ENCODE measurements at regions not wholly inside any gene's neighbourhood (a gene's known extent, or its start where the extent isn't known, plus 50 kb on each side); places are given as distances from the start of the nearest gene placed in this dataset.
"Not testable (repeated sequence)": the region's sequence is repeated elsewhere in the genome, so short reads cannot be mapped to it uniquely, and the experiment has no call there.

DNA sequence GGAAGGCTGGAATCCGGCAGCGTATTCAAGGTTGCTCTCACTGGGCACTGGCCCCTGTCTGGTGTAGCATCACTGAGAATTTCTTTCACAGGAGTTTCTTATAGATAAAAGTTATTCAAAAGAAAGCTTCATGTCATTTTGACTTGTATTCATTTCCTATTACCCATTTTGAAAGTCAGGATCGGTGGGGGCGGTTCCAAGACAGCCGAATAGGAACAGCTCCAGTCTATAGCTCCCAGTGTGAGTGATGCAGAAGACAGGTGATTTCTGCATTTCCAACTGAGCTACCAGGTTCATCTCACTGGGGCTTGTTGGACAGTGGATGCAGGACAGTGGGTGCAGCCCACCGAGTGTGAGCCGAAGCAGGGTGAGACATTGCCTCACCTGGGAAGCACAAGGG lies 51.5 kb upstream of the CDC42EP3 start:
- H3K36me3 ChIP-seq (ENCODE audit: insufficient read depth); DNase-seq (ENCODE audit: extremely low spot score); H3K4me3 ChIP-seq (ENCODE audit: low read depth, low read length); H3K4me1 ChIP-seq (ENCODE audit: insufficient read depth); H3K27ac ChIP-seq (ENCODE audit: low read depth): not testable (repeated sequence)
- 98% methylated on average over 7 of the region's 7 CpGs for WGBS

DNA sequence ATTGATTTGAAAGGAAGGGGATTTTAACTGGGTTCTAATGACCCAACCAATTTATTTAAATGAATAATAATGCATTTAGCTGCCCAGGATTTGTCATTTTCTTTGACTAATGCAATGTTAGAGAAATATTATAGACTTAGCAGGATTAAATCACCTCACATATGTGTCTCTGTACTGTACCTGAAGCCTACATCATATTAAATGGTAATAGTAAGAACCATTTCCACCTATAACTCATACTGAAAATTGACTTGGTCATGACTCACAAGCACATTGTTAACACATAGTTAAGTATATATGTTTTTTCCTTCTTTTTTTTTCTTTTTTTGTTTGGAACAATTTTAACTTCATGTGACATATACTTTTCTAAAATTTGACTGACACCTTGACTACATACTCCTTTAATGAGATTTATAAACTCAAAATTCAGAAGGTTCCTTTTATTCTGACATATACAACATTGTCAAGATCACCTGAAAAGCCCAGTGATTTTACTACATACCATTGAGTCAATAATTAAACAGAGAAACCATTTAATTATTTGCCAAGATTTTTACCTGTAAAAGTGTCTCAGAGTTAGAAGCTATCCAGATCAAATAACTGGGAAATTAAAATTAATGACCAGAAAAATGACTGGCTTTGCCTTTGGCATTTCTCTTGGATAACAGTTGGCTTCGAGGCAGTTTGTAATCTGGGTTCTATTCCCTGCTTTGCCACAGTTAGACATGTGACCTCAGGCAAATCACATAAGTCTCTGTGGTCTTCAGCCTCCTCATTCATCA lies 58.8 kb upstream of the CDC42EP3 start:
- DNase-seq (ENCODE audit: extremely low spot score) = no peak
- WGBS = 72% methylated on average over 1 of the region's 1 CpG
- no peak overlapping the region for H3K4me3 ChIP-seq (ENCODE audit: low read depth, low read length)
- H3K27ac ChIP-seq (ENCODE audit: low read depth) = no peak overlapping the region
- H3K4me1 ChIP-seq (ENCODE audit: insufficient read depth) = no peaks in the 10 kb centered on the region
- H3K36me3 ChIP-seq (ENCODE audit: insufficient read depth) = no peaks in the 10 kb centered on the region

DNA sequence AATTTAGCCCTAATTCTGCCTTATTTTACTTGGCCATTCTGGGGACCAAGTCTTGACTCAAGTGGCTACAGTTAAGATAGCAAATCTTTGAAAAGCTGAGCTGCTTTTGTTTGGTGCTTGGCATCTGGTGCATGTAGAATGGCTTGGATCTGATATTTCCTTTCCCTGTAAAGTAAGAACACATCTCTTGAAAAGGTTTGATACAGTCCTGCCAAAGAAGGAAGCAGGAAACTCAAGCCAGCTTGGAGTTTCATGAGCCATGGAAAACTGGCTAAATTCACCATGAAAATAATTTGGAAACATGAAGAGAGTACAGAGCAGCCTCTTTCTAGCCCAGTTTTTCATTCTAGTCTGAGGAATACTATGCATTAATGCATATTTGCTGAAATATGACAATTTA lies 61.0 kb upstream of the CDC42EP3 start:
- H3K27ac ChIP-seq (ENCODE audit: low read depth) = not testable (repeated sequence)

DNA sequence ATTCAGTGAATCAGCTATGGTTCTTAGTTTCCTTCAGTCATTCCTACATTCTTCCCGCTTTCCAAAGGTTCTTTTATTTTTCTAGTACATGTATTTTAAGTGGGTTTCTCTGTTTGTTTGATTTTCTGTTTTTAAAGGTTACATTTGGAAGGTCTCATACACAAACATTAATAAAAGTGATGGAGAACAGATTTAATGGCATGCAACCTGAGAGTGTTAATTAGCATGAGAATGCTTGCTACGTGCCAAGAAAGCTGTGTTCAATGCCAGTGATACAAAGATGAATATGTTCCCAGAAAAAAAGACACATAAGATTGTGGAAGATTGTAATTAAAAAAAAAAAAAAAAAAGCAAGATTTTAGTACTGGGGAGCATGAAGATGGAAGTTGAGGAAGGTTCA lies 61.8 kb upstream of the CDC42EP3 start:
- Histone ChIP-seq H3K36me3 (ENCODE audit: insufficient read depth) (no peaks in the 10 kb centered on the region), H3K27ac (ENCODE audit: low read depth) (no peak overlapping the region), H3K4me1 (ENCODE audit: insufficient read depth) (no peaks in the 10 kb centered on the region), H3K4me3 (ENCODE audit: low read depth, low read length) (no peak overlapping the region)
- peak; percentile 23 for DNase-seq (ENCODE audit: extremely low spot score)
- 70% methylated on average over 2 of the region's 2 CpGs for WGBS

More for the DNA sequence above, 61.0 kb upstream of the CDC42EP3 start:
- DNase-seq (ENCODE audit: extremely low spot score); H3K4me1 ChIP-seq (ENCODE audit: insufficient read depth); H3K36me3 ChIP-seq (ENCODE audit: insufficient read depth); H3K4me3 ChIP-seq (ENCODE audit: low read depth, low read length): not testable (repeated sequence)

DNA sequence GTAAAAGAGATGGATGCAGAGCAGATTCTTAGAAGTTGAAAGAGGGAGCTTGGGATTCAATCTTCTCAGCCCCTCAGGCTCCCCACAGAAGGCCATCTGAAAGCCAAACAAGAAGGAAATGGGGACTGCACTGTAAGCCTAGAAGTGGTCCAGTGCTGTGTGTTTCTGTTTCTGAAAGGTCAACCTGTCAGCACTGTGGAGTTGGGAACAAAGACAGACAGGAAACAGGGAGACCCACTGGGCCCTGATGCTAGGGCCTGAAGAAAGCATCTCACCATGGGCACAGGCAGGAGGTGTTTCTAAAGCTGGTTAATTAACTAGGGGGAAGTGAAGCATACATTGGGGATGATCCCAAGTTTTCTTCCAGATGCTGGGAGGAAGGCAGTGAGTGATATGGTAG lies 62.5 kb upstream of the CDC42EP3 start:
- H3K4me1 ChIP-seq (ENCODE audit: insufficient read depth); H3K27ac ChIP-seq (ENCODE audit: low read depth); H3K4me3 ChIP-seq (ENCODE audit: low read depth, low read length); DNase-seq (ENCODE audit: extremely low spot score); H3K36me3 ChIP-seq (ENCODE audit: insufficient read depth): not testable (repeated sequence)

DNA sequence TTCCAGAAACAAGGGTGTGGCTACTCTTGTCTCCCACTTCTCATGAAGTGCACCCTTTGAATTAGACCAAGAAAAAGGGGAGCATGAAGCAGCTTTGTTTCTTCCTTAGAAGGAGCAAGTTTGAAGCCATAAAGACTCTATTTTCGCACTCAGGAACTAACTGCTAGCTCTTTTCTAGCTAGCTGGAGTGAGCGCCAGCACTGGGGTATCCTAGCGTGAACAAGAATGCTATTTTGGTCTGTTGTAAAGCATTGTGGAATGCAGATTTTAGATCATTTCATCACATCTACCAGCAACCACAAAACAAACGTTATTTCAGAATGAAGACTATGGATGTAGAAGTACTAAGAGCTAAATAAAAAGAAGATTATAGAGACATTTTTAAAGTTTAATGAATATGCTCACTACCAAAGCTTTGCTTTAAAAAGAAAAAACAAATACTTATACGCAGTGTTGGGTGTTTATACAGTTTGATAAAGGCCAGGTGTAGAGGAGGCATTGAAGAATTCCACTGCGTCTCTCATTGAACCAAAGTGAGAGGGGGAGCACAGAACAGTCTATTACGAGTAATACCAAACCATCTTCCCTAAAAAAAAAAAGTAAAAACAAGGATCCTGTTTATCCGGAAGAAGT lies 63.6 kb upstream of the CDC42EP3 start:
- H3K4me3 ChIP-seq (ENCODE audit: low read depth, low read length); DNase-seq (ENCODE audit: extremely low spot score); H3K36me3 ChIP-seq (ENCODE audit: insufficient read depth); H3K27ac ChIP-seq (ENCODE audit: low read depth); H3K4me1 ChIP-seq (ENCODE audit: insufficient read depth): not testable (repeated sequence)
- 34% methylated on average over 8 of the region's 8 CpGs for WGBS

DNA sequence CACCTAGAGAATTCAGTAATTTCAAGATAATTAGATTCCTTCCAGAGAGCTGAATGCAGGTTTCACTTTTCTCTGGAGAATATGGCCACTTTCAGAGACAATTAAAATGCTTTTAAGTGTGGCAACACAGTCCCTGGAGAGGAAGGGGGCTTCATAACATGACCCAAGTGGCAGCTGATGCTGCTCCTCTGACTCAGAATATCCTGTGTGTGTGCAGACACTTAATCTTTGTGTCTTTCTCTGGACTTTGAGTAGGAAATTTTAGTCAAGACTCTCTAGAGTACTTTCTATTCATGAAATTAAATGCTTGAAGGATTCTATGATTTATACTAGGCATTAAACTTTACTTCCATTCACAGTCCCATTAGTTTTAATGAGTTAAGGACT lies 64.1 kb upstream of the CDC42EP3 start:
- DNase-seq (ENCODE audit: extremely low spot score); H3K4me3 ChIP-seq (ENCODE audit: low read depth, low read length); H3K27ac ChIP-seq (ENCODE audit: low read depth); H3K4me1 ChIP-seq (ENCODE audit: insufficient read depth); H3K36me3 ChIP-seq (ENCODE audit: insufficient read depth): not testable (repeated sequence)

DNA sequence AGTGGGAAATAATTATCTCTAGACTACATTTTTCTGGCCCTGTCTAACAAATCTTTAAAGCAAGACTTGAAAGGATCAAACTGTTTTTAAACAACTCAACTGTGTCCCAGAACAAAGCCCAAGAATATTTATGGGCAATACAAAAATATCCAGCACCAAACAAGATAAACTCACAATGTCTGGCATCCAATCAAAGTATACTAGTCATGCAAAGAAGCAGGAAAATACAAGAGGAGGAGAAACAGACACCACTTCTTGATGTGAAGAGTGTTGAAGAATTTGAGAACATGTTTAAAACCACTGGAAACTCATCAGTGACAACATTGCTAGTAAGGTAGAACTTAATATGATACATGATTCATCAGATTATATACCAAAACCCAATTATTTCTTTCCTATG lies 66.1 kb upstream of the CDC42EP3 start:
- Histone ChIP-seq H3K4me1 (ENCODE audit: insufficient read depth) (no peaks in the 10 kb centered on the region), H3K36me3 (ENCODE audit: insufficient read depth) (no peaks in the 10 kb centered on the region), H3K27ac (ENCODE audit: low read depth) (no peak overlapping the region), H3K4me3 (ENCODE audit: low read depth, low read length) (no peak overlapping the region)
- no peak for DNase-seq (ENCODE audit: extremely low spot score)

DNA sequence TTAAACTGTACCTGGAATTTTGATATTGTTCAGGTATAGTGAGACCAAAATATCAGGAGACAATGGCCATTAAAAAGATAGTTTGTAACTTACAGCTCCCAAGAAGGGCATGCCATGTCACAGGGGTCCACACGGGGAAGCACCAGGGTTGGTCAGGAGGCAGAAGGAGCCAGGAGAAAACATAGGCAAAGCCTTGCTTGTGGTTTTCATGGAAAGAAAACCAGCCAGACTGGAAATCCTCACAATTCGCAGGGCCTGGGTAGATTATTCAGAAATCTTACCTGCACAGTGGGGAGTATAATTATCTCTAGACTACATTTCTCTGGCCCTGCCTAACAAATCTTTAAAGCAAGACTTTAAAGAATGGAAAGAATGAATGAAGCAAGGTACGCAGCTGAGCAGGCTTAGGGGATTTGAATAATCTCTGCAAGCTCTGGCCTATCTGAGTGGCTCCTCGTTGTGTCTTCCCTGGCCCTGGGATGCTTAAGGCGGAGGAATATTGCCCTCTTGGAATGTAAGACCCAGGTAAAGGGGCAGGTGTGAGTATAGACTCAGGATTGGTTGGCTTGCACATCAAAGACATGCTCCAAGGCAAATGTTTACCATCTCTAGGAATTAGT lies 66.9 kb upstream of the CDC42EP3 start:
- Histone ChIP-seq H3K4me1 (ENCODE audit: insufficient read depth) (no peaks in the 10 kb centered on the region), H3K4me3 (ENCODE audit: low read depth, low read length) (no peak overlapping the region), H3K36me3 (ENCODE audit: insufficient read depth) (no peaks in the 10 kb centered on the region), H3K27ac (ENCODE audit: low read depth) (no peak overlapping the region)
- DNase-seq (ENCODE audit: extremely low spot score) = no peak
- 84% methylated on average over 5 of the region's 5 CpGs for WGBS

DNA sequence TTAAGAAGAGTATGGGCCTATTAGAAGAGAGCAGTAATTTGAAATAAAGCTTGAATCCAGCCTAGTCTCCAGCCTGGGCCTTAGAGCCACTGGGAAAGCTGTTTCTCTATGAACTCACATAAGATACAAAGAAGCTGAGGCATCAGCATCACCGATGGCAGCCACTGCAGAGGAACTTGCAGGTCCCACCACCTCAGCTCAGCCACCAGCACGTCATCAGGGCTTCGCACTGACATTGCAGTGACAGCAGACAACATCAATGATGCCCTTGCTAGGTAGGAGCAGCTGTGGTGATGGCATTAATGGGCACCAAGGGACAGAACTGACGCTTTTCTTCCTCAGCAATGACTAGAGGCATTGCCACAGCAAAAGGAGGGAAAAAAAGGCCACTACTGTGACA lies 67.7 kb upstream of the CDC42EP3 start:
- Histone ChIP-seq H3K27ac (ENCODE audit: low read depth) (no peak overlapping the region), H3K4me1 (ENCODE audit: insufficient read depth) (no peaks in the 10 kb centered on the region), H3K36me3 (ENCODE audit: insufficient read depth) (no peaks in the 10 kb centered on the region), H3K4me3 (ENCODE audit: low read depth, low read length) (no peak overlapping the region)
- WGBS = 99% methylated on average over 4 of the region's 4 CpGs
- no peak for DNase-seq (ENCODE audit: extremely low spot score)

DNA sequence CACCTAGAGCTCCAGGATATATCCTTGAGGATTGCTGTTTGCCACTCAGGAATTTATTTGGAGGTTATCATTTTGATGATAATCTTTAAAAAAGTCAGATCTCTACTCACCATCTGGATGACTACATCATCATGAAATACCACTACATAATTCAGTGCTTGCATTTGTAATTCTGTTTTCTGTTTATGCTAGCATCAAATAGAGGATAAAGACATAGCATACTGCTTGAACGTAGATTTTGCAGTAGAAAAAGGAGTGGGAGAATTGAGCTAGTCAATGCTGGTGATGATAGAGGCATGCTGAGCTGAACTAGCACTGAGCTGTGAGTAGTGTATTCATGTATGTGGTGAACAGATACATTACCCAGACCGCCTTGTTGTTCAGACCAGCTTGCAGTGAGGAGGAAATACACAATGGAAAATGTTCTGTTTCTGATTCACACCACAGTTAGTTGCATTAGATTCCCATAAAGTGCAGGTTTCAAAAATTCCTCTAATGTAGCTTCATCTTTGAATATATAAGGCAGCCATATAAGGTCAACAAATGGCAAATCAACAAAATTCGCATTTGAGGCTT lies 68.8 kb upstream of the CDC42EP3 start:
- Histone ChIP-seq H3K4me1 (ENCODE audit: insufficient read depth) (no peaks in the 10 kb centered on the region), H3K4me3 (ENCODE audit: low read depth, low read length) (no peak overlapping the region), H3K27ac (ENCODE audit: low read depth) (no peak overlapping the region), H3K36me3 (ENCODE audit: insufficient read depth) (no peaks in the 10 kb centered on the region)
- 74% methylated on average over 3 of the region's 3 CpGs for WGBS
- no peak for DNase-seq (ENCODE audit: extremely low spot score)

DNA sequence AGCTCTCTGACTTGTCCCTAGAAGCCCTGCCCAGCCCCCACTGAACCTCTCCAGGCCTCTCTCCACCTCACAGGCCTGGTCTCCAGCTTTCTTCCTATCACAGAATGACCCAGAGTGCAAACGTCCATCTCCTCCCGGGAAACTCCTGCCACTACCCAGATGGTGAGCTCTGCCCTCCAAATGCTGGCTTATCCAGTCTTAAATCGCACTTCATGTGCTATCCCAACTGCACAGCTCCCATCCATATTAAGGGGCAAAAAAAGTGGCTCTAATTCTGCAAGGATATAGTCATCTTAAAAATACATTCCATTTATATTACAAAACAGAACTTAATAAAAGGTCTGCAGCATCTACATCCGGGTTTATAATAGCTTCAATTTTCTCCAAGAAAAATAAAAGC lies 70.8 kb upstream of the CDC42EP3 start:
- no peaks in the 10 kb centered on the region for H3K4me1 ChIP-seq (ENCODE audit: insufficient read depth)

DNA sequence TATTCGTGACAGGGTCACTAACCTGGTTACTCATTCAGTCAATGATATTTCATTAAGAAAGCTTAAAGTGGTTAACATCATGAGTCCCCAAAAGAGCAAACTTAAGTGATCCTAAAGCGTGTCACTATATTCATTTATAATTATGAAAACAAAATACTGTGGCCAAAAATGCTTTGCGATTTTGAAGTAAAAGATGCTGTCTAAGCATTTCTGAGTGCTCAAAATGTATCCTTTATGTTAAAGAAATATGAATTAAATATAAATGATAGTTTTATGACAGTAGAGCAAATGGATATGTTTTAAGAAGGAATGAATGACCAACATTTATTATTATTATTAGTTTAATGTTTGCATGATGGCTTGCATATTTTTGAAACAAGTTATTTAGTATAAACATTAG lies 72.6 kb upstream of the CDC42EP3 start:
- no peaks in the 10 kb centered on the region for H3K36me3 ChIP-seq (ENCODE audit: insufficient read depth)
- no peak overlapping the region for H3K4me3 ChIP-seq (ENCODE audit: low read depth, low read length)
- DNase-seq (ENCODE audit: extremely low spot score) = no peak
- H3K4me1 ChIP-seq (ENCODE audit: insufficient read depth) = no peaks in the 10 kb centered on the region
- 94% methylated on average over 3 of the region's 3 CpGs for WGBS
- no peak overlapping the region for H3K27ac ChIP-seq (ENCODE audit: low read depth)

More for the DNA sequence above, 70.8 kb upstream of the CDC42EP3 start:
- 70% methylated on average over 4 of the region's 4 CpGs for WGBS
- DNase-seq (ENCODE audit: extremely low spot score) = no peak
- Histone ChIP-seq H3K27ac (ENCODE audit: low read depth) (no peak overlapping the region), H3K36me3 (ENCODE audit: insufficient read depth) (no peaks in the 10 kb centered on the region), H3K4me3 (ENCODE audit: low read depth, low read length) (no peak overlapping the region)

DNA sequence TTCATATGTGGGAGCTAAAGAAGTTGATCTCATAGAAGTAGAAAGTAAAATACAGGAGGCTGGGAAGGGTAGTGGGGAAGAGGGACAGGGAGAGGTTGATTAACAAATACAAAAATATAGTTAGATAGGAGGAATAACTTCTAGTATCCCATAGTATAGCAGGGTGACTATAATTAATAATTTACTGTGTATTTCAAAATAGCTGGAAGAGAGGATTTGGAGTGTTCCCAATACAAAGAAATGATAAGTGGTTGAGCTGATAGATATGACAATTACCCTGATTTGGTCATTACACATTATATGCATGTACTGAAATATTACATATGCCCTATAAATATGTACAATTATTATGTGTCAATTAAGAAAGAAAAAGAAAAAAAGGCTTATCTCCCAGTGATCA lies 73.5 kb upstream of the CDC42EP3 start:
- not testable (repeated sequence) for H3K27ac ChIP-seq (ENCODE audit: low read depth); DNase-seq (ENCODE audit: extremely low spot score); H3K4me1 ChIP-seq (ENCODE audit: insufficient read depth); H3K36me3 ChIP-seq (ENCODE audit: insufficient read depth); H3K4me3 ChIP-seq (ENCODE audit: low read depth, low read length)
